GM21526 (cell line): ENCODE measurements at regions not wholly inside any gene's neighbourhood (a gene's known extent, or its start where the extent isn't known, plus 50 kb on each side); places are given as distances from the start of the nearest gene placed in this dataset.

Source experiments
- ATAC-seq: cut with Tn5 transposase; IDR thresholded peaks from one replicate; pipeline ENCODE4 v1.9.1; 2021; ENCODE audit warnings: moderate library complexity; ENCODE audit not compliant: unreplicated experiment, low FRiP score

DNA sequence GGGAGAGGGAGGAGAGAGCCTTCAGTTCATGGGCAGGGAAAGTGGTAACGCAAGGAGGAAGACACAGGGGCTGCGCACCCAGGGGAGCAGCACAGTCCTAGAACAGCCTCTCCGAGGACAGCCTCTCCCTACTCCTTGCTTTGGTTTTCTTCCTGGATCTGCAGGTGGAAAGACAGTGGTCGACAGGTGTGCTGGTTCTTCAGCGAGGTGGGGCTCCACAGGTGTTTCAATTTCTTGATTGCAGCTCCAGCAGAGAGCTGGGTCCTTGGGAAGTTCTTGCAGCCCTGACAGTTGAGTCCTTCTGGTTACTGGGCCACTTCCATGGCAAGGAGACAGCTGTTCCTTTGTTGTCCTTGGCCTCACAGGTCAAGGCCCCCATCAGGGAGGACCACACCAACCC is 220.7 kb upstream of the NR2F2 start:
- ATAC-seq, result no peak

DNA sequence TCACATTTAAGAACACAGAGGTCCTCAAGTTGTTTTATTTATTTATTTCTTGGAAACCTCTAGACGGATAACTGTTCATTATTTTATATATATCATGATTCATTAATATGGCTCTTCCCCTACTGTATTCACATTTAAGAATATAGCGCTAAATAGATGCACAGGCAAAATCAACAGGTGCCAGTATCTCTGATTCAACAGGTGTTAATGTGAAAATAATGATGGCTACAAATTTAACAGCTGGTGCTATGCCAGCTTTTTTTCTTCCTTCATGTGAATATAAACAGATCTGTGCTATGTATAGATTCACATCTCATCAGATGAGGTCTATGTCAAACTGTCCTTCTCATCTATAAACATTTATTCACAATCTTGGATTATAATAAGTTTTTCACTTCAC is 218.5 kb upstream of the NR2F2 start:
- no peak for ATAC-seq

DNA sequence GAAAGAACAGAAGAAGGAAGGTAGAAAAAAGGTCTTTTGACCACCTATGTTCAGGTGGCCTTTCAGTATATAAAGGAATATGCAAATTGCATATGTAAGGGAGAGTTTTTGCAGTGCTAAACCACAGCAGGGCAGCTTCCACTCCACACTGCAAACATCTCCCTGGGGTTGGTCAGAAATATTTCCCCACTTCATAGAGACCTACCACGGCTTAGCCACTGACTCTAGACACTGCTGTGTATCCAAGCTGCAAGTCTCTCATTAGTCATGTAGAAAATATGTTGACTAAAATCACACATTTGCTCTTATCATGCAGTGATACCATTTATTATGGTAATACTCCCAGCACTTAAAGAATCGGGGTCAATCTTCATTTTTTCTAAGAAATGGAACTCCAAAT is 214.9 kb upstream of the NR2F2 start:
- ATAC-seq, result no peak

DNA sequence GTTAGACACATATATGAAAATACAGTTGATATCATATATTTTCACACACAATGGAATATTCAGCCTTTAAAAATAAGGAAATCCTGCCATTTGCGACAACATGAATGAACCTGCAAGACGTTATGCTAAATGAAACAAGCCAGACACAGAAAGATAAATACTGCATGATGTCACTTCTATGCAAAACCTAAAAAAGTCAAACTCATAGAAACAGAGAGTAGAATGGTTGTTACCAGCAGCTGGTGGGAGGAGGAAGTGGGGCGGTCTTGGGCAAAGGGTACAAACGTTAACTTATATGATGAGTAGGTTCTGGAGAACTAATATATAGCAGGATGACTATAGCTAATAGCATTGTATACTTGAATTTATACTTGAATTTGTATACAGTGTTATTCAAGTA is 213.2 kb upstream of the NR2F2 start:
- ATAC-seq, result no peak

DNA sequence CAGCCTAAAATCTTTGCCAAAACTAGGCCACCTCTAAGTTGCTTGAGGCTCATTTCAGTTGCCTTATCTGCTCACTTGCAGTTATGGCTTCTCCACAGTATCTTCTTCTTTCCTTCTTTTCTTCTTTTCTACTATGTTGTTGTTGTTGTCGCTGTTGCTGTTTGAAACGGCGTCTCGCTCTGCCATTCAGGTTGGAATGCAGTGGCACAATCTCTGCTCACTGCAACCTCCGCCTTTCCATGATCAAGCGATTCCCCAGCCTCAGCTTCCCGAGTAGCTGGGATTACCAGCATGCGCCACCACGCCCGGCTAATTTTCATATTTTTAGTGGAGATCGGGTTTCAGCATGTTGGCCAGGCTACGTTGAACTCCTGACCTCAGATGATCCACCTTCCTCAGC is 210.8 kb upstream of the NR2F2 start:
- no peak for ATAC-seq

DNA sequence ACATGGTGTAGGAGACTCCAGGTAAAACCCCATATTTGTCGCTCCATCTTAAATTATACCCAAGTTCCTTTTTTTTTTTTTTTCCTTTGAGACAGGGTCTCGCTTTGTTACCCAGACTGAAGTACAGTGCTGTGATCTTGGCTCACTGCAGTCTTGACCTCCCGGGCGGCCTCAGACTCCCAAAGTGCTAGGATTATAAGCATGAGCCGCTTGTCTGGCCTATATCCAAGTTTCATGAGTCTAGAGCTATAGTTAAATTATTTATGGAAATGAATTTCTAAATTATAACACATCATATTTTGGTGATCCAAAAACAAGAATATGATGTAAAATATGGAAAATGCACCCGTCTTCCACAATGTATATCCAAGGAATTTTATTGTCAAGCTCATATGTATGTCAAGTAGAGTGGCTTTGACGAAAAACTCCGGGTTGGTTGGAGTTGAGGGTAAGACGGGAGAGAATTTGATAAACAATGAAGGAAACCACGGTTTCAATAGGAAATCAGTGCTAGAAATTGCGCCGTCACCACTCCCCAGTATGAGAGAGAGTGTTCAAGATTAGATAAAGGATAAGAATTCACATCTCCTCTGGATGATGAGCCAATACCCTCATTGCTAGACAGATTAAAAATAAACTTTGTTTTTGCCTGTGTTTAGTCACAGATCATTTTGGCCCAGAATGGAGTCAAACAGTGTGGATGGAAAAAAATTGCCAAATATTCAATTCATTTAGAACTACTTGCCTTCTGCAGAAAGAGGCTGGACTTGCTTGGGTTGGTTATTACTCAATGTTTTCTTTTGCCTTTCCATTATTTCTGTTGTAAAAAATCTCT is 209.2 kb upstream of the NR2F2 start:
- ATAC-seq, result no peak

DNA sequence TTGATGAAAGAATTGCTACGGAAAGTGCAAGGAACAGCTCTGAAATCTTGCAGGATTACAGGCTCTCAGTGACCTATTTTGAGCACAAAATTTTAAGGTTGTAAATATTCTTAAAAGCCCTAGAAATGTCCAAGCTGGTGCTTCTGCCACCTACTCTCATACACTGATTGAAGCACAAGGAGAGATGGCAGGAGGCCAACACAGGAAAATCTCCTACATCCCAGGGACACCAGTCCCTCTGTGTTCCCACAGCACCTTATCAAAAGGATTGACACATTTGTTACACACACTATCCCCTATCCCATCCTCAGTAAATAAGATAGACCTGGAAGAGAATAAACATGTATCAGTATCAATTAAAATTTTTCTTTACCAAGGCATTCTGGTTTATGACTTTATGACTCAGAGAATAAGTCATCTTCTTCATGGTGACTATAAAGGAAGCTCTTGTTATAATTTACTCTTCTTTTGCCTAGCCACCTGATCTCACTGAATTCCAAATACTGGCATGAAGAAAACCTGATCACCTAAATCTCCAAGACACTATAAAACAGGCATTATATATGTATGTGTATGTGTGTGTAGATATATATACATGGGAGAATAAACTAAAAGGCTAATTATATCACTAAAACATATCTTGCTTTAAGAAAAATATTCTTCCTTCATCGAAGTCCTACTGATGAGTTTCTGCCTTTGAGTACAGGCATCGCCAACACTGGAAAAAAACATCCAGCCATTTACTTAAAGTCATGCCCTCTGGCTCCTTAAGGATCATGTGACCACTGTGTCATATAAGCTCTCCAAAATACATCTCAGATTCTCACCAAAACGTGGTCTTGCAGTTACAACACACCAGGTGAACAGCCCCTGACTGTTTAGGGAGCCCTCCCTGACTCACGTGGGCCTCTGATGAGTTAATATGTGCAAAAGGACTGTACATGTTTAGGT is 208.1 kb upstream of the NR2F2 start:
- no peak for ATAC-seq

DNA sequence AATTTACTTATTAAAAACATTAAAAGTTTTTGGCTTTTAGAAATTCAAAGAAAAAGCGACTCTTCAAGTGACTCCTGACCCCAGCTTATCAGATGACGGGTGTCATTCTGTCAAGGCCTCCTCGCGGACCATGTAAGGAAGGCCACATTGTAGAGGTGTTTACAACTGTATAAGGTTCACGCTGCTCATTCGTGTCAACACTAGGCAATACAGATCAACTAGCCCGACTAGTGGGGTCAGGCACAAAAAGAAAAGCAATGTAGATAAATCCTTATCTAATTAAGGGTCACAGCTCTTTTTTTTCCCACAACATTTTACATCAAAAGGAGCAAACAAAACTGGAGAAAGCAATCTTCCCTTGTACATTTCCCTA is 207.5 kb upstream of the NR2F2 start:
- ATAC-seq, result no peak

DNA sequence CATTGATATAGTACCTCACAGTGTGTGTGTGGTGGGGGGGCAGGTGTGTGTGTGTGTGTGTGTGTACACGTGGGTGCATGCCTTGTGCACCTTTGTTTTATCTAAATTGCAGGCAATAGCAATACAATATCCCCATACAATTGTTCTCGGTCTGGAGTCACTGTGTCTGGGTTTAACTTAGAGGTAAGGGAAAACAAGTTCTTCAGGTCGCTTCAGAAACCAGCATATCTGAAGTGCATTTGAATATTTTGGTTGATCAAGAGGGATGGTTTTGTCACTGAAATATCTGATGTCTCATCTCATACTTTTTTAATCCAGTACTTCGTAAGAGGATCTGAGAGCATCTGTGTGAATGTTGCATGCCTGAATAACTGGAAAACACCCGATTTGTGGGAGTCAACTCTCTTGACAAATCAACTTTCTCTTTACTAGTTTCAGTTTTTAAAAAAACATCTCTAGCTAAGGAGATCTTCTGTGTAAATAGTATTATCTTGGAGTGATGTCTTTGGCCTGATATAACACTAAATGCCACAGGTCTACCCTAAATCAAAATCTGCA is 206.8 kb upstream of the NR2F2 start:
- ATAC-seq, result no peak

DNA sequence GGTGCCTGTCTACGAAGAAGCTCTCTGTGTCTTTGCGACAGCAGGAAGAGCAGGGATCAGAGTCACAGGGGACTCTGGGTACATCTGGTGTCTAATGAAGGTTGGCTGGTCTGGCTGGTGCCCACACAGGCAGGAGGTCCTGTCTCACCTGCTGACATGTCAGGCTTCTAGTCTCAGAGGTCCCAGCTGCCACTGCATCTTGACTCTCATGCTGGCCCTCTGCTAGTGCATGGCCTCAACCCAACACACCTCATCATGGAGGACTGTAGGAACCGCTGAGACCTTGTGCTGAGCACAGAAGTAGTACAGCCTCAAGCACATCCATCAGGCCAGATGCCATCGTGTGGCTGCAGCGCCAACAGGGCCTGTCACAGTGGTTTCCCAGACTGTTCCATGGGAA is 206.1 kb upstream of the NR2F2 start:
- no peak for ATAC-seq

DNA sequence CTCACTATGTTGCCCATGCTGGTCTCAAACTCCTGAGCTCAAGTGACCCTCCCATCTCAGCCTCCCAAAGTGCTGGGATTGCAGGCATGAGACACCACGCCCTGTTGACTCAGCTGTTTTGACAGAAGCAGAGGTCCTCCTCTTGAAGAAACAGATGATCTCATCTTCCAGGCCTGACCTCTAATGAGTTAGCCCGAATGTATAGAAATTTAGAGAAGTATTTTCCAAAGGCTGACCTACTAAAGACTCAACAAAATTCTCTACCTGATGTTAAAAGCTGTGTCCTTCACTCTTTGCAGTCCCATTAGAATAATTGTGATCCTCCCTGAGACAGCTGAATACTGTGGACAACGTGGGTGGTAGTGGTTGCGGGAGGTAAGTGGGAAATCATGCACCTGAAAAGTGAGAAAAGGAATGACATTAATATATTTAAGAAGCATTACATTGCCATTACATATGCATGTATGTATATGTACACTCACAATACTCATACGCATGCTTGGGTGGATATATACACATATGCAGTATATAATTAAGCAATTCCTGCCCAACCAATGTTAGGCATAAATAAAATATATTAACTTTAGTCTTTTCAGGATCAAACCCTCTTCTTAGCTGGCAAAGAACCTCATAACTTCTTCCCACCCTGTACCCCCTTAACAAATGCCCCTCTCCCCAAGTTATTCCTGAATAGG is 204.6 kb upstream of the NR2F2 start:
- ATAC-seq, result no peak

DNA sequence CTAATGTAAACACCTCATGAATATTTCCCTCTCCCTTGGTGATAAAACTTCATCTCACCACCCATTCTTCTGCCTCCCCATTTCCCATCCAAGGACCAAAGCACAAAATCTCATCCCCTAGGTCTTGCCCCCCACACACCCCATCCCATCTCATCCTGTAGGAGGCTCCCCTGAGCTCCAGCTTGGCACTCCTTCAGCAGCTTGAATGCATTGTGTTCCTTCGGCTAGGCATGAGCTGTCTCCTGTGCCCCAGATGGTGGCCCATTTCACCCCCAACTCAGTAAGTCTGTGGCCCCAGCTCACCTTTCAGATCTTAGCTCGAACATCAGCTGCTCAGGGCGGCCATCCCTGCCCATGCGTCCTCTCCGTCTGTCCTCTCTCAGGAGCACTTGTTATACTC is 203.6 kb upstream of the NR2F2 start:
- ATAC-seq, result no peak

DNA sequence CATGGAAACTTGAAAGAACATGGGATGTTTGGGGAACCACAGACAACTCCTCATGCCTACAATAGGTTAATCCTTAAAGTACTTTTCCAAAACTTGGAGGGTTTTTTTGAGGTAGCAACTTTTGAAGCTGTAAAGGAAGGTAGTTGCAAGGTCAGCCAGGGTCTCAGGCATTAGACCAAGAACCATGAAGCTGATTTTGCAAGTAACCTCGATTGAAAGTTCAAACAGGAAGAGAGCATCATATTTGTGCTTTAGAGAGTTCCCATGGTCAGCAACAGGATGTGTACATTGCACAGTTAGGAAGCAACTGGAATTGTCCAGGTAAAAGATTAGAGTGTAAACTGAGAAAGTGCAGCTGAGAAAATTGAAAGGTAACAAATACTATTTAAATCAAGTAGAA is 199.8 kb upstream of the NR2F2 start:
- no peak for ATAC-seq

DNA sequence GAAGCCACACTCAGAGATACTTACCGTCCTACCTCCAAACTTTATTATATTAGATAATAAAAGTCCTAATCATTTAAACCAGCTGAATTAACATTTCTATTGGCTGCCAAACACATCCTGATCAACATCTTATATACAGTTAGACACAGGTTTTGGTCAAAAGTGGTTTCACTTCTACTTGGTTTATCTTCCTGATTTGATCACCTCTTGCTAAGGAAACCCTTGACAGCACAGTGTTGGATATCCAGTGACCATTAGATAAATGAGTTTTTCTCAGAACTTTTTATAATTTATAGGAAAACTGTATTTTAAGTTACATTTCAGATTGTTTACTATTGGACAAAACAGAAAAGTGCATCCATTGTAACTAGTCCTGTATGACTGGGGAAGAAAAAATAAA is 198.4 kb upstream of the NR2F2 start:
- no peak for ATAC-seq

DNA sequence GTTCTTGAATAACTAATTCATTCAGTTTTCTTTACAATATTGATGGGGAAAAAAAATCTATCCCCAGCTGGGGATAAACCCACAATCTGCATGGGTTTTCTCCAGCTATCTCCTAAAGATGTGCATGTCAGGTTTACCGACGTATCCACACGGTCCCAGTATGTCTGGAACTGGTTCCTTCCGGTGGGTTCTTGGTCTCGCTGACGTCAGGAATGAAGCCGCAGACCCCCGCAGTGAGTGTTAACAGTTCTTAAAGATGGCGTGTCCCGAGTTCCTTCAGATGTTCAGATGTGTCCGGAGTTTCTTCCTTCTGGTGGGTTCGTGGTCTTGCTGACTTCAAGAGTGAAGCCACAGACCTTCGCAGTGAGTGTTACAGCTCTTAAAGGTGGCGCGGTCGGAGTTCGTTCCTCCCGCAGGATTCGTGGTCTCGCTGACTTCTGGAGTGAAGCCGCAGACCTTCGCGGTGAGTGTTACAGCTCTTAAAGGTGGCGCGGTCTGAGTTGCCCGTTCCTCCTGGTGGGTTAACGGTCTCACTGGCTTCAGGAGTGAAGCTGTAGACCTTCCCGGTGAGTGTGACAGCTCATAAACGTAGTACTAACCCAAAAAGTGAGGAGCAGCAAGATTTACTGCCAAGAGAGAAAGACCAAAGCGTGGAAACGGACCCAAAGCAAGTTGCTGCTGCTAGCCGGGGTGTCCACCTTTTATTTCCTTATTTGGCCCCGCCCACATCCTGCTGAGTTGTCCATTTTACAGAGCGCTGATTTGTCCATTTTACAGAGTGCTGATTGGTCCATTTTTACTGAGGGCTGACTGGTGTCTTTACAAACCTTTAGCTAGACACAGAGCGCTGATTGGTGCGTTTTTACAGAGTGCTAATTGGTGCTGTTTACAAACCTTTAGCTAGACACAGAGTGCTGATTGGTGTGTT is 195.1 kb upstream of the NR2F2 start:
- ATAC-seq, result no peak

DNA sequence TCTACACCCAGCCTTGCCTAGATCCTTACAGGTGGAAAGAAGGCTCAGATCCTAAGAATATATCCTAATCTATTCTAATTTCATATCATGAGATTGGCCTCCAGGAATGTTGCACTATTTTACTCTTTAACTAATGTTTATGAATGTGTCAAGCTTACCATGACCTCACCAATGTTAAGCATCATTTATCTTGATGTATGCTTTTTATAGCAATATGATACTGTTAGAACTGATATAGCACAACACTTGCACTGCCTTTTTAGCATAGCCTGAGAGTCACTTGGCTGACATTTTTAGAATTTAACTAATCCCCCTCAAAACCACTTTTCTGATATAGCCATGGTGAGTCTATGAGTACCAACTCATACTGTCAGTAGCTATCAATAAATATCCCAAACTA is 191.5 kb upstream of the NR2F2 start:
- no peak for ATAC-seq

DNA sequence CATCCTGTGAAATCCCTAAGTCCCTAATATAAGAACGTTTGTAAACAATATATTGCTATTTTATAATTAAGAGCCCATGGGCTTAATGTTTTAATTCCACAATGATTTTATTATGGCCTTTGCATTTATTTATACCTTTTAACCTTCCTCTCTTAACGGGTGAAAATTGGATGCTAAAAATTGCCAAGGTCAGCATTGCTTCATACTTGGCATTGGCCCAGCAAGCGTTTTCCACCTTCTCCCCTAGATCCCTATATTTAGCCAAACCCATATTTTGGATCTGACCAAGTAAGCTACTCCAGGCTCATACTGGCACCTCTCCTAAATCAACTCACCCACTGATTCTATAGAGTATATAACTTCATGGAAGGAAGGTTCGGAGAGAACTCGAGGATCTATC is 188.0 kb upstream of the NR2F2 start:
- no peak for ATAC-seq

DNA sequence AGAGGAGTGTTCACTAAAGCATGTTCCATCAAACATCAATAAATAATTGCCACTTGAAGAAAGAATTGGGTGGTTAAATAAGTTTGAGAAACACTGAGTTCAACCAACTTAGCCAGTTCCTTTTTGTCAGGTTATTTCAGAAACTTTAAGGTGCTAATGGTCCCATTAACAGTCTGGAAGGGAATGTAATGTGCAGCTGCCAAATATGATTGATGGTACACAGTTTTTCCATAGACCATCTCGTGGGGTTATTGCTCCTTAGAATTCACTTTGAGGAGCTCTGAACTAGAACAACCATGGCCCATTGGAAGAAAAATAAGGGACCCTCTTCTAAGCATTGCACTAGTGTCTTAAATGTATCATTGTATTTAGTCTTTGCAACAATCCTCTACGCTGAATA is 185.8 kb upstream of the NR2F2 start:
- no peak for ATAC-seq

DNA sequence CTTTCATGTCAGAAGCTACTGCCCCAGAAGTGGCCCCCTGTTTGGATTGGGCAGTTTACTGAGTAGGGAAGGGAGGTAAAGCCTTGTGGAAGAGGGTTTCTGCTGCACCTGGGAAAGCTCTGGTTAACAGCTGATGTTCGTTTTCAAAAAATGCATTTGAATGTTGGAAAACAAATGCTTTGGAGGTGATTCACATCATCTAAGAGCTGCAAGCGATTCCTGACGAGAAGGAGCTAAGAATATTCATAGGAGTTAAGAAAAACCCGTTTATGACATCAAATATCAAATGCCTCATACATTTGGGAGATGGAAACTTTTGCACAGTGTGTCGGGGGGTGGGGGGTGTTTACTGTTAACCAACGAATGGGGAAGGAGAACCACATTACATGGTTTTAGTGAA is 183.8 kb upstream of the NR2F2 start:
- no peak for ATAC-seq

DNA sequence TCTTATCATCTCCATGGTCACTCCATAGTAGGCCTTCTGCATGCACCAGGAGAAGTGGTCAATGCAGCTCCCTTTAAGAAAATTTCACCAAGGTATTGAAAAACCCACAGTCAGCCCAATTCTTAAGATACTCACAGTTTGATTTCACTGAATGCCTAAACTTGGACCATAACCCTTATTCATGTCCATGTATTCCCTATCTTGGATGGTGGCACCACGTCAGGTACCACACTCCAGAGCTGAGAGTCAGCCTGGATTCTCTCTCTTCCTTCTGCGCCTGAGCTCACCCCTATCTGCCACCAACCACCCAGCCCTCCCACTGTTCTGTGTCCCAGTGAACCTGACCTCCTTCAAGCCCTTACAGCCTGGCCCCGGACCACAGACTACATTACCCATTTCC is 183.2 kb upstream of the NR2F2 start:
- ATAC-seq, result no peak
